Tibial nerve (tissue), 4 donors: ENCODE measurements at regions not wholly inside any gene's neighbourhood (a gene's known extent, or its start where the extent isn't known, plus 50 kb on each side); places are given as distances from the start of the nearest gene placed in this dataset.

Source experiments
- DNase-seq, 2 donors: peaks; one replicate each; pipeline ENCODE4 v3.0.0-alpha.2; 2019; ENCODE audit warnings: low spot score in 2 of 2
- H3K27ac ChIP-seq, 4 donors: fragments of 200-600 bp; sonication (generic) in 3 of 4; one replicate each; pipeline ENCODE4 v1.5.1; 2017 to 2019; ENCODE audit warnings: mild to moderate bottlenecking in 1 of 4
- H3K27me3 ChIP-seq, 2 donors: fragments of 200-600 bp; sonication (generic) in 1 of 2; one replicate each; pipeline versions ENCODE4 v1.5.1 to v1.6.0; 2017 to 2019
- H3K36me3 ChIP-seq, 3 donors: fragments of 200-600 bp; sonication (generic); one replicate each; pipeline ENCODE4 v1.5.1; 2018 to 2019
- H3K4me1 ChIP-seq, 4 donors: fragments of 200-600 bp; sonication (generic) in 3 of 4; one replicate each; pipeline ENCODE4 v1.5.1; 2017 to 2019
- H3K4me3 ChIP-seq, 4 donors: fragments of 200-600 bp; sonication (generic) in 3 of 4; one replicate each; pipeline ENCODE4 v1.5.1; 2017 to 2019; ENCODE audit warnings: mild to moderate bottlenecking in 1 of 4, moderate library complexity in 1 of 4
- H3K9me3 ChIP-seq, 4 donors: fragments of 200-600 bp; sonication (generic) in 3 of 4; one replicate each; pipeline ENCODE4 v1.5.1; 2017 to 2019
- CTCF ChIP-seq, 5 experiments: fragments of 200-600 bp in 3 of 5; fragments of 450-650 bp in 2 of 5; sonication (generic) in 3 of 5; IDR thresholded peaks; one replicate each; pipeline ENCODE4 v1.5.1; 2016 to 2019; ENCODE audit warnings: antibody characterized with exemption in 5 of 5, mild to moderate bottlenecking in 3 of 5, moderate library complexity in 2 of 5
- EP300 ChIP-seq, 2 donors: sonication (generic); formaldehyde crosslinking; IDR thresholded peaks; one replicate each; pipeline ENCODE4 v1.6.1; 2017; ENCODE audit warnings: antibody characterized with exemption in 2 of 2, mild to moderate bottlenecking in 1 of 2
- POLR2A ChIP-seq, 2 donors: fragments of 450-650 bp; IDR thresholded peaks; one replicate each; pipeline ENCODE4 v1.6.1; 2017; ENCODE audit warnings: antibody characterized with exemption in 2 of 2, mild to moderate bottlenecking in 2 of 2, moderate library complexity in 2 of 2
- WGBS, 2 donors: methylation state at CpG; one replicate each; pipeline ENCODE4 v1.1.5; 2018; 5-methylcytosine and 5-hydroxymethylcytosine counted together

- no peaks in the 10 kb centered on the region for H3K4me1 ChIP-seq
- DNase-seq, result no peak
- H3K27ac ChIP-seq, result no peak overlapping the region
- no peaks in the 10 kb centered on the region for H3K27me3 ChIP-seq
- no peaks in the 10 kb centered on the region for H3K9me3 ChIP-seq
- no peaks in the 10 kb centered on the region for H3K36me3 ChIP-seq
- H3K4me3 ChIP-seq, result no peak overlapping the region
- no peak for TF ChIP-seq EP300 (IDR thresholded peaks at IDR 0.05)
- TF ChIP-seq POLR2A (IDR thresholded peaks at IDR 0.05), result no peak
- TF ChIP-seq CTCF (IDR thresholded peaks at IDR 0.05), result no peak
- 95 to 96% methylated on average over 1 of the region's 1 CpG for WGBS, 2 donors
Measured at GRCh38 chr13:36616706-36617105, 57.1 kb upstream of the SERTM1 start.

DNA sequence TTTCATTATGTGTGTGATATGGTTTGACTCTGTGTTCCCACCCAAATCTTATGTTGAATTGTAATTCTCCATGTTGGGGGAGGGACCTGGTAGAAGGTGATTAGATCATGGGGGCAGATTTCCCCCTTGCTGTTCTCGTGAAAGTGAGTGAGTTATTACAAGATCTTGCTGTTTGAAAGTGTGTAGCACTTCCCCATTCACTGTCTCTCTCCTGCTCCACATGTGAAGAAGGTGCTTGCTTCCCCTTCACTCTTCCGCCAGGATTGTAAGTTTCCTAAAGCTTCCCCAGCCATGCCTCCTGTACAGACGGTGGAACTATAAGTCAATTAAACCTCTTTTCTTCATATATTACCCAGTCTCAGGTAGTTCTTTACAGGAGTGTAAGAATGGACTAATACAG lies 54.3 kb upstream of the SERTM1 start:
- no peaks in the 10 kb centered on the region for H3K4me1 ChIP-seq
- no peak for TF ChIP-seq CTCF (IDR thresholded peaks at IDR 0.05)
- no peak for TF ChIP-seq EP300 (IDR thresholded peaks at IDR 0.05)
- no peak for TF ChIP-seq POLR2A (IDR thresholded peaks at IDR 0.05)
- no peaks in the 10 kb centered on the region for H3K36me3 ChIP-seq
- no peak overlapping the region for H3K4me3 ChIP-seq
- H3K27me3 ChIP-seq, result no peaks in the 10 kb centered on the region
- 78 to 84% methylated on average over 3 of the region's 3 CpGs for WGBS, 2 donors
- no peak for DNase-seq
- H3K27ac ChIP-seq, result no peak overlapping the region
- H3K9me3 ChIP-seq, result no peaks in the 10 kb centered on the region
